Dedifferentiated amniotic fluid mesenchymal stem cell (primary cell): ENCODE measurements at regions not wholly inside any gene's neighbourhood (a gene's known extent, or its start where the extent isn't known, plus 50 kb on each side); places are given as distances from the start of the nearest gene placed in this dataset.
"Not testable (repeated sequence)": the region's sequence is repeated elsewhere in the genome, so short reads cannot be mapped to it uniquely, and the experiment has no call there.

Experiments
- DNase-seq: peaks from one replicate; pipeline ENCODE4 v3.0.0-alpha.2; 2016; ENCODE audit errors: extremely low spot score

GRCh38 chr2:91497129-91498064 is 2805.9 kb downstream of the RPIA start:
- peak; percentile 11 for DNase-seq

GRCh38 chr2:91498065-91498449 is 2806.6 kb downstream of the RPIA start:
- DNase-seq = not testable (repeated sequence)

DNA sequence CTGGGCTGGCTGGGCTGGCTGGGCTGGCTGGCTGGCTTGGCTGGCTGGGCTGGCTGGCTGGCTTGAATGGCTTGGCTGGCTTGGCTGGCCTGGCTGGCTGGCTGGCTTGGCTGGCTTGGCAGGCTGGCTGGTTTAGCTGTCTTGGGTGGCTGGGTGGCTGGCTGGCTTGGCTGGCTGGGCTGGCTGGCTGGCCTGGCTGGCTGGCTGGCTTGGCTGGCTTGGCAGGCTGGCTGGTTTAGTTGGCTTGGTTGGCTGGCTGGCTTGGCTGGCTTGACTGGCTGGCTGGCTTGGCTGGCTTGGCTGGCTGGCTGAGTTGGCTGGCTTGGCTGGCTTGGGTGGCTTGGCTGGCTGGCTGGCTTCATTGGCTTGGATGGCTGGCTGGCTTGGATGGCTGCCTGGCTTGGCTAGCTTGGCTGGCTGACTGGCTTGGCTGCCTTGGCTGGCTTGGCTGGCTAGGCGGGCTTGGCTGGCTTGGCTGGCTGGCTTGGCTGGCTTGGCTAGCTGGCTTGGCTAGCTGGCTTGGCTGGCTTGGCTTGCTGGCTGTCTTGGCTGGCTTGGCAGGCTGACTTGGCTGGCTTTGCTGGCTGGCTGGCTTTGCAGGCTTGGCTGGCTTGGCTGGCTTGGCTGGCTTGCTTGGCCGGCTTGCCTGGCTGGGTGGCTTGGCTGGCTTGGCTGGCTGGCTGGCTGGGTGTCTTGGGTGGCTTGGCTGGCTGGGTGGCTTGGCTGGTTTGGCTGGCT is 2807.2 kb downstream of the RPIA start:
- DNase-seq = not testable (repeated sequence)

GRCh38 chr2:91499431-91500050 is 2808.1 kb downstream of the RPIA start:
- DNase-seq = not testable (repeated sequence)

DNA sequence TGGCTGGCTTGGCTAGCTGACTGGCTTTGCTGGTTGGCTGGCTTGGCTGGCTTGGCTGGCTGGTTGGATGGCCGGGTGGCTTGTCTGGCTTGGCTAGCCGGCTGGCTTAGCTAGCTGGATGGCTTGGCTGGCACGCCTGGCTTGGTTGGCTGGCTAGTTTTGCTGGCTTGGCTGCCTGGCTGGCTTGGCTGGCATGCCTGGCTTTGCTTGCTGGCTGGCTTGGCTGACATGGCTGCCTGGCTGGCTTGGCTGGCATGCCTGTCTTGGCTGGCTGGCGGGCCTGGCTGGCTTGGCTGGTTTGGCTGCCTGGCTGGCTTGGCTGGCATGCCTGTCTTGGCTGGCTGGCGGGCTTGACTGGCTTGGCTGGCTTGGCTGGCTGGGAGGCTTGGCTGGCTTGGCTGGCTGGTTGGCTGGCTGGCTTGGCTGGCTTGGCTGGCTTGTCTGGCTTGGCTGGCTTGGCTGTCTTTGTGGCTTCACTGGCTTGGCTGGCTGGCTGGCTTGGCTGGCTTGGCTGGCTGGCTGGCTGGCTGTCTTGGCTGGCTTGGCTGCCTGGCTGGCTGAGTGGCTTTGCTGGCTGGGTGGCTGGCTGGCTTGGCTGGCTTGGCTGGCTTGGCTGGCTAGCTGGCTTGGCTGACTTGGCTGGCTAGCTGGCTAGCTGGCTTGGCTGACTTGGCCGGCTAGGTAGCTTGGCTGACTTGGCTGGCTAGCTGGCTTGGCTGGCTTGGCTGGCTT is 2808.9 kb downstream of the RPIA start:
- DNase-seq = not testable (repeated sequence)

DNA sequence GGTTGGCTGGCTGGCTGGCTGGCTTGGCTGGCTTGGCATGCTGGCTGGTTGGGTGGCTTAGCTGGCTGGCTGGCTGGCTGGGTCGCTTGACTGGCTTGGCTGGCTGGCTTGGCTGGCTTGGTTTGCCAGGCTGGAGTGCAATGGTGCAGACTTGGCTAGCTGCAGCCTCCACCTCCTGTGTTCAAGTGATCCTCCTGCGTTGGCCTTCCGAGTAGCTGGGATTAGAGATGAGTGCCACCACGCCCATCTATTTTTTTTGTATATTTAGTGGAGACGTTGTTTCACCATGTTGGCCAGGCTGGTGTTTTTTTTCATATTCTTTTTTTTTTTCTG is 2809.5 kb downstream of the RPIA start:
- not testable (repeated sequence) for DNase-seq

DNA sequence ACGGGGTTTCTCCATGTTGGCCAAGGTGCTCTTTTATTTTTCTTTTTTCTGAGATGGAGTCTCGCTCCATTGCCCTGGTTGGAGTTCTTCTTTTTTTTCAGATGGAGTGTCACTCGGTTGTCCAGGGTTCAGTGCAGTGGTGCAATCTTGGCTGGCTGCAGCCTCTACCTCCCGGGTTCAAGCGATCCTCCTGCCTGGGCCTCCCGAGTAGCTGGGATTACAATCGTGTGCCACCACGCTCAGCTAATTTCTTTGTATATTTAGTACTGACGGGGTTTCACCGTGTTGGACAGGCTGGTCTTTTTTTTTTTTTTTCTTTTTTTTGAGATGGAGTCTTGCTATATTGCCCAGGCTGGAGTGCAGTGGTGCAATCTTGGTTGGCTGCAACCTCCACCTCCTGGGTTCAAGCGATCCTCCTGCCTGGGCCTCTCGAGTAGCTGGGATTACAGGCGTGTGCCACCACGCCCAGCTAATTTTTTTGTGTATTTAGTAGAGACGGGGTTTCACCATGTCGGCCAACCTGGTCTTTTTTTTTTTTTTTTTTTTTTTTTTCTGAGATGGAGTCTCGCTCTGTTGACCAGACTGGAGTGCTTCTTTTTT is 2810.1 kb downstream of the RPIA start:
- not testable (repeated sequence) for DNase-seq

DNA sequence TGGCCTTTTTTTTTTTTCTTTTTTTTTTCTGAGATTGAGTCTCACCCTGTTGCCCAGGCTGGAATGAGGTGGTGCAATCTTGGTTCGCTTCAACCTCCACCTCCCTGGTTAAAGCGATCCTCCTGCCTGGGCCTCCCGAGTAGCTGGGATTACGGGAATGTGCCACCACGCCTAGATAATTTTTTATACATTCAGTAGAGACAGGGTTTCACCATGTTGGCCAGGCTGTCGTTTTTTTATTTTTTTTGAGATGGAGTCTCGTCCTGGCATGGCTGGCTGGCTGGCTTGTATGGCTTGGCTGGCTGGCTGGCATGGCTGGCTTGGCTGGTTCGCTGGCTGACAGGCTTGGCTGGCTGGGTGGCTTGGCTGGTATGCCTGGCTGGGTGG is 2812.1 kb downstream of the RPIA start:
- not testable (repeated sequence) for DNase-seq

DNA sequence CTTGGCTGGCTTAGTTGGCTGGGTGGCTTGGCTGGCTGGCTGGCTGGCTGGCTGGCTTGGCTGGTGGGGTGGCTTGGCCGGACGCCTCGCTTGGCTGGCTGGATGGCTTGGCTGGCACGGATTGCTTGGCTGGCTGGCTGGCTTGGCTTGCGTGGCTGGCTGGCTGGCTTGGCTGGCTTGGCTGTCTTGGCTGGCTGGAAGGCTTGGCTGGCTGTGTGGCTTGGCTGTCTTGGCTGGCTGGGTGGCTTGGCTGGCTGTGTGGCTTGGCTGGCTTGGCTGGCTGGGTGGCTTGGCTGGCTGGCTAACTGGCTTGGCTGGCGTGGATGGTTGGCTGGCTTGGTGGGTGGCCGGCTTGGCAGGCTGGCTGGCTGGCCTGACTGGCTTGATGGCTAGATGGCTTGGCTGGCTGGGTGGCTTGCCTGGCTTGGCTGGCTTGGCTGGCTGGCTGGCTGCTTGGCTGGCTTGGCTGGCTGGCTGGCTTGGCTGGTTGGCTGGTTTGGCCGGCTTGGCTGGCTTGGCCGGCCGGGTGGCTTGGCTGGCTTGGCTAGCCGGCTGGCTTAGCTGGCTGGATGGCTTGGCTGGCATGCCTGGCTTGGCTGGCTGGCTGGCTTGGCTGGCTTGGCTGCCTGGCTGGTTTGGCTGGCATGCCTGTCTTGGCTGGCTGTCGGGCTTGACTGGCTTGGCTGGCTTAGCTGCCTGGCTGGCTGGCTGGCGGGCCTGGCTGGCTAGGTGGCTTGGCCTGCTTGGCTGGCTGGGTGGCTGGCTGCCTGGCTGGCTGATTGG is 2812.7 kb downstream of the RPIA start:
- not testable (repeated sequence) for DNase-seq

GRCh38 chr2:91508816-91509215 is 2817.3 kb downstream of the RPIA start:
- not testable (repeated sequence) for DNase-seq

DNA sequence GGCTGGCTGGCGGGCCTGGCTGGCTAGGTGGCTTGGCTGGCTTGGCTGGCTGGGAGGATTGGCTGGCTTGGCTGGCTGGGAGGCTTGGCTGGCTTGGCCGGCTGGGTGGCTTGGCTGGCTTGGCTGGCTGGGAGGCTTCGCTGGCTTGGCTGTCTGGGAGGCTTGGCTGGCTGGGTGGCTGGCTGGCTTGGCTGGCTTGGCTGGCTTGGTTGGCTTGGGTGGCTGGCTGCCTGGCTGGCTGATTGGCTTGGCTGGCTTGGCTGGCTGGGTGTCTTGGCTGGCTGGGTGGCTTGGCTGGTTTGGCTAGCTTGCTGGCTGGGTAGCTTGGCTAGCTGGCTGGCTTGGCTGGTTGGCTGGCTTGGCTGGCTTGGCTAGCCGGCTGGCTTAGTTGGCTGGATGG is 2817.8 kb downstream of the RPIA start:
- DNase-seq = not testable (repeated sequence)

DNA sequence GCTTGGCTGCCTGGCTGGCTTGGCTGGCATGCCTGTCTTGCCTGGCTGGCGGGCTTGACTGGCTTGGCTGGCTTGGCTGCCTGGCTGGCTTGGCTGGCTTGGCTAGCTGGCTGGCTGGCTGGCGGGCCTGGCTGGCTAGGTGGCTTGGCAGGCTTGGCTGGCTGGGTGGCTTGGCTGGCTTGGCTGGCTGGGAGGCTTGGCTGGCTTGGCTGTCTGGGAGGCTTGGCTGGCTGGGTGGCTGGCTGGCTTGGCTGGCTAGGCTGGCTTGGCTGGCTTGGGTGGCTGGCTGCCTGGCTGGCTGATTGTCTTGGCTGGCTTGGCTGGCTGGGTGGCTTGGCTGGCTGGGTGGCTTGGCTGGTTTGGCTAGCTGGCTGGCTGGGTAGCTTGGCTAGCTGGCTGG is 2819.7 kb downstream of the RPIA start:
- DNase-seq = not testable (repeated sequence)

GRCh38 chr2:91515966-91516365 is 2824.5 kb downstream of the RPIA start:
- DNase-seq = not testable (repeated sequence)

DNA sequence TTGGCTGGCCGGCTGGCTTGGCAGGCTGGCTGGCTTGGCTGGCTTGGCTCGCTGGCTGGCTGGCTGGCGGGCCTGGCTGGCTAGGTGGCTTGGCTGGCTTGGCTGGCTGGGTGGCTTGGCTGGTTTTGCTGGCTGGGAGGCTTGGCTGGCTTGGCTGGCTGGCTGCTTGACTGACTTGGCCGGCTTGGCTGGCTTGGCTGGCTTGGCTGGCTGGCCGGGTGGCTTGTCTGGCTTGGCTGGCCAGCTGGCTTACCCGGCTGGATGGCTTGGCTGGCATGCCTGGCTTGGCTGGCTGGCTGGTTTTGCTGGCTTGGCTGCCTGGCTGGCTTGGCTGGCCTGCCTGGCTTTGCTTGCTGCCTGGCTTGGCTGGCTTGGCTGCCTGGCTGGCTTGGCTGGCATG is 2825.2 kb downstream of the RPIA start:
- not testable (repeated sequence) for DNase-seq

- not testable (repeated sequence) for DNase-seq
Observed at GRCh38 chr2:91517846-91518245, 2826.4 kb downstream of the RPIA start.

DNA sequence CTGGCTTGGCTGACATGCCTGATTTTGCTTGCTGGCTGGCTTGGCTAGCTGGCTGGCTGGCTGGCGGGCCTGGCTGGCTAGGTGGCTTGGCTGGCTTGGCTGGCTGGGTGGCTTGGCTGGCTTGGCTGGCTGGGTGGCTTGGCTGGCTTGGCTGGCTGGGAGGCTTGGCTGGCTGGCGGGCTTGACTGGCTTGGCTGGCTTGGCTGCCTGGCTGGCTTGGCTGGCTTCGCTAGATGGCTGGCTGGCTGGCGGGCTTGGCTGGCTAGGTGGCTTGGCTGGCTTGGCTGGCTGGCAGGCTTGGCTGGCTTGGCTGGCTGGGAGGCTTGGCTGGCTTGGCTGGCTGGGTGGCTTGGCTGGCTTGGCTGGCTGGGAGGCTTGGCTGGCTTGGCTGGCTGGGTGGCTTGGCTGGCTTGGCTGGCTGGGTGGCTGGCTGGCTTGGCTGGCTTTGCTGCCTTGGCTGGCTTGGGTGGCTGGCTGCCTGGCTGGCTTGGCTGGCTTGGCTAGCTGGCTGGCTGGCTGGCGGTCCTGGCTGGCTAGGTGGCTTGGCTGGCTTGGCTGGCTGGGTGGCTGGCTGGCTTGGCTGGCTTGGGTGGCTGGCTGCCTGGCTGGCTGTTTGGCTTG is 2827.0 kb downstream of the RPIA start:
- DNase-seq = not testable (repeated sequence)

DNA sequence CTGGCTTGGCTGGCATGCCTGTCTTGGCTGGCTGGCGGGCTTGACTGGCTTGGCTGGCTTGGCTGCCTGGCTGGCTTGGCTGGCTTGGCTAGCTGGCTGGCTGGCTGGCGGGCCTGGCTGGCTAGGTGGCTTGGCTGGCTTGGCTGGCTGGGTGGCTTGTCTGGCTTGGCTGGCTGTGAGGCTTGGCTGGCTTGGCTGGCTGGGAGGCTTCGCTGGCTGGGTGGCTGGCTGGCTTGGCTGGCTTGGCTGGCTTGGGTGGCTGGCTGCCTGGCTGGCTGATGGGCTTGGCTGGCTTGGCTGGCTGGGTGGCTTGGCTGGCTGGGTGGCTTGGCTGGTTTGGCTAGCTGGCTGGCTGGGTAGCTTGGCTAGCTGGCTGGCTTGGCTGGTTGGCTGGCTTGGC is 2827.9 kb downstream of the RPIA start:
- DNase-seq = not testable (repeated sequence)

GRCh38 chr2:91519914-91520313 is 2828.4 kb downstream of the RPIA start:
- not testable (repeated sequence) for DNase-seq

DNA sequence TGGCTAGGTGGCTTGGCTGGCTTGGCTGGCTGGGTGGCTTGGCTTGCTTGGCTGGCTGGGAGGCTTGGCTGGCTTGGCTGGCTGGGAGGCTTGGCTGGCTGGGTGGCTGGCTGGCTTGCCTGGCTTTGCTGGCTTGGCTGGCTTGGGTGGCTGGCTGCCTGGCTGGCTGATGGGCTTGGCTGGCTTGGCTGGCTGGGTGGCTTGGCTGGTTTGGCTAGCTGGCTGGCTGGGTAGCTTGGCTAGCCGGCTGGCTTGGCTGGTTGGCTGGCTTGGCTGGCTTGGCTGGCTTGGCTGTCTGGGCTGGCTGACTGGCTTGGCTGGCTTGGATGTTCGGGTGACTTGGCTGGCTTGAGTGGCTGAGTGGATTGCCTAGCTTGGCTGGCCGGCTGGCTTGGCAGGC is 2829.1 kb downstream of the RPIA start:
- DNase-seq = not testable (repeated sequence)

DNA sequence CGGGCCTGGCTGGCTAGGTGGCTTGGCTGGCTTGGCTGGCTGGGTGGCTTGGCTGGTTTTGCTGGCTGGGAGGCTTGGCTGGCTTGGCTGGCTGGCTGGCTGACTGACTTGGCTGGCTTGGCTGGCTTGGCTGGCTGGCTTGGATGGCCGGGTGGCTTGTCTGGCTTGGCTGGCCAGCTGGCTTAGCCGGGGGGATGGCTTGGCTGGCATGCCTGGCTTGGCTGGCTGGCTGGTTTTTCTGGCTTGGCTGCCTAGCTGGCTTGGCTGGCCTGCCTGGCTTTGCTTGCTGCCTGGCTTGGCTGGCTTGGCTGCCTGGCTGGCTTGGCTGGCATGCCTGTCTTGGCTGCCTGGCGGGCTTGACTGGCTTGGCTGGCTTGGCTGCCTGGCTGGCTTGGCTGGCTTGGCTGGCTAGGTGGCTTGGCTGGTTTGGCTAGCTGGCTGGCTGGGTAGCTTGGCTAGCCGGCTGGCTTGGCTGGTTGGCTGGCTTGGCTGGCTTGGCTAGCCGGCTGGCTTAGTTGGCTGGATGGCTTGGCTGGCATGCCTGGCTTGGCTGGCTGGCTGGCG is 2829.6 kb downstream of the RPIA start:
- not testable (repeated sequence) for DNase-seq
